DND-41 (cell line): ENCODE measurements at regions not wholly inside any gene's neighbourhood (a gene's known extent, or its start where the extent isn't known, plus 50 kb on each side); places are given as distances from the start of the nearest gene placed in this dataset.

ENCODE experiments used
- ATAC-seq: fragments of 200-7000 bp; cut with Tn5 transposase; 3 replicates; pipeline ENCODE4 v1.9.1; 2021; ENCODE audit warnings: low read depth; ENCODE audit not compliant: insufficient read depth
- DNase-seq: peaks from one replicate; pipeline ENCODE4 v3.0.0-alpha.2; 2020
- H2AFZ ChIP-seq: 2 replicates; pipeline ENCODE4 v1.6.0; 2012; ENCODE audit warnings: low read depth, low read length
- H3K27ac ChIP-seq: 2 replicates; pipeline ENCODE4 v1.5.1; 2012; ENCODE audit warnings: low read length, inconsistent platforms
- H3K27me3 ChIP-seq: fragments of 200-600 bp; sonication (generic); 2 replicates; pipeline ENCODE4 v1.6.0; 2012; ENCODE audit warnings: low read length, mild to moderate bottlenecking, inconsistent platforms; ENCODE audit not compliant: insufficient read depth, poor library complexity
- H3K36me3 ChIP-seq: 2 replicates; pipeline ENCODE4 v1.5.1; 2012; ENCODE audit warnings: low read length, inconsistent platforms; ENCODE audit not compliant: insufficient read depth
- H3K4me1 ChIP-seq: 2 replicates; pipeline ENCODE4 v1.5.1; 2012; ENCODE audit warnings: mild to moderate bottlenecking, low read length; ENCODE audit not compliant: insufficient read depth
- H3K4me2 ChIP-seq: 2 replicates; pipeline ENCODE4 v1.6.0; 2012; ENCODE audit warnings: mild to moderate bottlenecking, moderate library complexity, low read length, inconsistent platforms; ENCODE audit not compliant: insufficient read depth
- H3K4me3 ChIP-seq, 2 experiments: fragments of 200-600 bp in 1 of 2; shearing (Covaris generic) in 1 of 2; 2 replicates each; pipeline ENCODE4 v1.5.1; 2012 to 2016; ENCODE audit warnings: inconsistent platforms in 2 of 2, low read length in 2 of 2, mild to moderate bottlenecking in 2 of 2, low read depth in 1 of 2, moderate library complexity in 1 of 2
- H3K79me2 ChIP-seq: 2 replicates; pipeline ENCODE4 v1.6.0; 2012; ENCODE audit warnings: low read length, inconsistent platforms; ENCODE audit not compliant: insufficient read depth
- H3K9ac ChIP-seq: 2 replicates; pipeline ENCODE4 v1.6.0; 2012; ENCODE audit warnings: low read depth, mild to moderate bottlenecking, inconsistent platforms, low read length, moderate library complexity
- H3K9me3 ChIP-seq: 2 replicates; pipeline ENCODE4 v1.5.1; 2012; ENCODE audit warnings: low read length, moderate library complexity, mild to moderate bottlenecking, inconsistent platforms; ENCODE audit not compliant: insufficient read depth, severe bottlenecking
- H4K20me1 ChIP-seq: 2 replicates; pipeline ENCODE4 v1.6.0; 2012; ENCODE audit warnings: low read length; ENCODE audit not compliant: insufficient read depth
- CTCF ChIP-seq: IDR thresholded peaks from 2 replicates; pipeline ENCODE4 v1.5.1; 2012; ENCODE audit warnings: borderline replicate concordance, low read length, moderate library complexity, mild to moderate bottlenecking; ENCODE audit not compliant: poor library complexity, severe bottlenecking; ENCODE audit errors: extremely low read depth
- EZH2 ChIP-seq: IDR thresholded peaks from 3 replicates; pipeline ENCODE4 v1.6.1; 2012; ENCODE audit warnings: borderline replicate concordance, low read depth, mild to moderate bottlenecking, moderate library complexity, low read length, inconsistent platforms; ENCODE audit not compliant: severe bottlenecking

DNA sequence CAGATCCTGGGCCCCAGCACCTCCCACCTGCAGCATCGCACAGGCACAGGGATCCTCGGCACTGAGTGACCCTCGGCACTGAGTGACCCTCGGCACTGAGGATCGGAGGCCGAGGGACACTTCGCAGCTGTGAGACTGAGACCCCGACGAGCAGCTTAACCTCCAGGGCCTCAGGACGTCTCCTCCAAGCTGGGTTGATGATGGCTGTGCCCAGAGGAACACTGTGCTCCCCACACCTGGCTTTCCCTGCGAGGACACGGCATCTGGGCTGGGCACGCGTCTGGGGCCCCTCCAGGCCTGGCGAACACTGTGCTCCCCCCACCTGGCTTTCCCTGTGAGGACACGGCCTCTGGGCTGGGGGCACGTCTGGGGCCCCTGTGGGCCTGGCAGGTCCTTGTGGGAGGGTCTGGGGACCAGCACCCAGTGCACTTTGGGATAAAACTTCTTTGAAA is 158.3 kb upstream of the PPP2R2D start:
- Histone ChIP-seq H2AFZ (no peak overlapping the region), H3K9ac (no peak overlapping the region), H3K4me1 (no peaks in the 10 kb centered on the region), H3K4me2 (no peak overlapping the region), H3K4me3 (no peak overlapping the region), H4K20me1 (no peaks in the 10 kb centered on the region; the same call in 1 of the 2 replicates), H3K27me3 (no peaks in the 10 kb centered on the region), H3K79me2 (no peaks in the 10 kb centered on the region), H3K9me3 (no peaks in the 10 kb centered on the region), H3K27ac (no peak overlapping the region), H3K36me3 (no peaks in the 10 kb centered on the region)
- DNase-seq (no peak), ATAC-seq (no peak)
- no peak for TF ChIP-seq EZH2
- TF ChIP-seq CTCF = no peak

GRCh38 chr10:131743190-131744151 is 157.3 kb upstream of the PPP2R2D start:
- H3K36me3 ChIP-seq = no peaks in the 10 kb centered on the region
- TF ChIP-seq EZH2 (no peak), CTCF (no peak)
- no peak overlapping the region for H3K4me3 ChIP-seq
- H2AFZ ChIP-seq = no peak overlapping the region
- no peaks in the 10 kb centered on the region for H4K20me1 ChIP-seq
- H3K79me2 ChIP-seq = no peaks in the 10 kb centered on the region
- H3K27me3 ChIP-seq = no peaks in the 10 kb centered on the region
- no peak overlapping the region for H3K4me2 ChIP-seq
- H3K4me1 ChIP-seq = no peaks in the 10 kb centered on the region
- no peak overlapping the region for H3K9ac ChIP-seq
- peak; percentile 23 for DNase-seq
- peak; percentile 60 for ATAC-seq
- H3K27ac ChIP-seq = no peak overlapping the region
- H3K9me3 ChIP-seq = no peaks in the 10 kb centered on the region

GRCh38 chr10:131744346-131744745 is 156.5 kb upstream of the PPP2R2D start:
- no peak for DNase-seq
- H3K36me3 ChIP-seq = no peaks in the 10 kb centered on the region
- no peaks in the 10 kb centered on the region for H3K9me3 ChIP-seq
- no peak overlapping the region for H3K27ac ChIP-seq
- H3K4me2 ChIP-seq = no peak overlapping the region
- TF ChIP-seq EZH2 (no peak), CTCF (no peak)
- no peaks in the 10 kb centered on the region for H3K79me2 ChIP-seq
- no peaks in the 10 kb centered on the region for H3K4me1 ChIP-seq
- H3K27me3 ChIP-seq = no peaks in the 10 kb centered on the region
- no peaks in the 10 kb centered on the region for H4K20me1 ChIP-seq
- no peak overlapping the region for H3K9ac ChIP-seq
- no peak for ATAC-seq
- no peak overlapping the region for H2AFZ ChIP-seq
- H3K4me3 ChIP-seq = no peak overlapping the region
